ENCODE measurements at regions not wholly inside any gene's neighbourhood (a gene's known extent, or its start where the extent isn't known, plus 50 kb on each side); places are given as distances from the start of the nearest gene placed in this dataset.

GRCh38 chr4:164320847-164321246 is 433.1 kb upstream of the SMIM31 start:
- TF ChIP-seq CTCF (IDR thresholded peaks at IDR 0.05) = no peak
- no peak for TF ChIP-seq POLR2A (IDR thresholded peaks at IDR 0.05)
- no peak for TF ChIP-seq POLR2AphosphoS5 (IDR thresholded peaks at IDR 0.05)
- TF ChIP-seq EP300 (IDR thresholded peaks at IDR 0.05) = no peak

Measured in stomach (tissue), 4 donors.